ENCODE measurements at regions not wholly inside any gene's neighbourhood (a gene's known extent, or its start where the extent isn't known, plus 50 kb on each side); places are given as distances from the start of the nearest gene placed in this dataset.

DNA sequence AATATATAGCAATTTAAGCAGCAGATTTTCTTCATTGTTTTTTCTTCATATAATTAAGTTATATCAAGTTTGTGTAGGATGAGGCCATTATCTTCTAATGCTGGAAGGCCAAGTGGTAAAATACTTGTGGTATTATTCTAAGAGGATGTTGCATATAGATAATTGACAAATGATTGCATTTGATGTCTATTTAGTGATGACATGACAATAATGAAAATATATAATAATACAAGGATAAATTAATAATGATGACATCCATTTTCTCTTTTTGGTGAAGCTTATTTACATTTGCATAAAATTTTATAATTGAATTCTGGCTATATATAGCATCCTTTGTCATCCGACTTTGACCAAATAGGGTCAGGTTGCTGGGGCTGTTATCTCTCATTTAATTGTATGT, 195.4 kb upstream of the KCNJ16 start:
- Mint-ChIP-seq H3K36me3 (ENCODE audit: low read depth, unreplicated experiment) (no peaks in the 10 kb centered on the region), H3K4me1 (ENCODE audit: low read depth, unreplicated experiment) (peaks cover 4% of the 10 kb centered on the region), H3K27ac (ENCODE audit: unreplicated experiment) (no peak overlapping the region), H3K4me3 (ENCODE audit: unreplicated experiment) (no peak overlapping the region), H3K9me3 (ENCODE audit: unreplicated experiment) (no peaks in the 10 kb centered on the region), H3K27me3 (ENCODE audit: low read depth, unreplicated experiment) (no peaks in the 10 kb centered on the region)
- TF ChIP-seq, protein P1, sequence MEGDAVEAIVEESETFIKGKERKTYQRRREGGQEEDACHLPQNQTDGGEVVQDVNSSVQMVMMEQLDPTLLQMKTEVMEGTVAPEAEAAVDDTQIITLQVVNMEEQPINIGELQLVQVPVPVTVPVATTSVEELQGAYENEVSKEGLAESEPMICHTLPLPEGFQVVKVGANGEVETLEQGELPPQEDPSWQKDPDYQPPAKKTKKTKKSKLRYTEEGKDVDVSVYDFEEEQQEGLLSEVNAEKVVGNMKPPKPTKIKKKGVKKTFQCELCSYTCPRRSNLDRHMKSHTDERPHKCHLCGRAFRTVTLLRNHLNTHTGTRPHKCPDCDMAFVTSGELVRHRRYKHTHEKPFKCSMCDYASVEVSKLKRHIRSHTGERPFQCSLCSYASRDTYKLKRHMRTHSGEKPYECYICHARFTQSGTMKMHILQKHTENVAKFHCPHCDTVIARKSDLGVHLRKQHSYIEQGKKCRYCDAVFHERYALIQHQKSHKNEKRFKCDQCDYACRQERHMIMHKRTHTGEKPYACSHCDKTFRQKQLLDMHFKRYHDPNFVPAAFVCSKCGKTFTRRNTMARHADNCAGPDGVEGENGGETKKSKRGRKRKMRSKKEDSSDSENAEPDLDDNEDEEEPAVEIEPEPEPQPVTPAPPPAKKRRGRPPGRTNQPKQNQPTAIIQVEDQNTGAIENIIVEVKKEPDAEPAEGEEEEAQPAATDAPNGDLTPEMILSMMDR (IDR thresholded peaks at IDR 0.05; ENCODE audit: insufficient read depth, low read depth, low read length): no peak
- TF ChIP-seq EZH2 (IDR thresholded peaks at IDR 0.05; ENCODE audit: insufficient read depth, low read length): no peak
- Histone ChIP-seq H3K27ac (ENCODE audit: low read depth, low read length) (no peak overlapping the region), H4K20me1 (ENCODE audit: insufficient read depth, low read length) (no peaks in the 10 kb centered on the region), H3K79me2 (ENCODE audit: insufficient read depth, low read length) (no peaks in the 10 kb centered on the region), H2AFZ (ENCODE audit: low read depth, low read length) (no peak overlapping the region), H3K4me3 (ENCODE audit: insufficient read depth, low read depth, low read length) (no peak overlapping the region), H3K4me2 (ENCODE audit: low read length) (no peak overlapping the region), H3K9me3 (ENCODE audit: insufficient read depth, low read depth, low read length) (no peaks in the 10 kb centered on the region), H3K4me1 (ENCODE audit: insufficient read depth, low read length) (peaks cover 3% of the 10 kb centered on the region), H3K27me3 (ENCODE audit: insufficient read depth, low read length) (no peaks in the 10 kb centered on the region), H3K36me3 (ENCODE audit: insufficient read depth, low read length) (no peaks in the 10 kb centered on the region), H3K9ac (ENCODE audit: low read length) (no peak overlapping the region)
- DNase-seq (ENCODE audit: low read depth) (no peak), FAIRE-seq (no peak)

DNA sequence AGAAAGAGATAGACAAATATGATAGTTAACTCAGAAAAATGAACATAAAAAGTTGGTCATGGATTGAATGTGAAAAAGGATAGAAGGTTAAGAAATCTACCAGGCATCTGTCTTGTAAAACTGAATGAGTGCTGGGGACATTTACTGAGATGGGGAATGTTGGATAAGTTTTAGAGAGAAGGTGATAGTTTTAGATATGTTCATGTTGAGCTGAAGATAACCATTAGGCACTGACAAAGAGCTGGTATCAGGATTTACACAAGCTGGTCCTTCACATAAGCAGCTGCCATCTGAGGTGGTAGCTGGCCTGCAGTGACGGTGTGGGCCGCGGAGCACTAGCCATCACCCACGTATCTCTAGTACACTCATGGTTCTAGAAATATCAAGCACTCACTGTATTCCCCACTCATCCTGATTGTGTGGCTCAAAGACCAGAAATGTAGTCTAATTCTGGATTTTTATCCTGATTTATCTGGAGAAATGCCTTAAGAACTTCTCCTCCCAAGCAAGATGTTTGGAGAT, 194.4 kb upstream of the KCNJ16 start:
- DNase-seq (ENCODE audit: low read depth) (no peak), FAIRE-seq (no peak)
- Mint-ChIP-seq H3K36me3 (ENCODE audit: low read depth, unreplicated experiment) (no peaks in the 10 kb centered on the region), H3K27ac (ENCODE audit: unreplicated experiment) (no peak overlapping the region), H3K9me3 (ENCODE audit: unreplicated experiment) (no peaks in the 10 kb centered on the region), H3K4me1 (ENCODE audit: low read depth, unreplicated experiment) (no peaks in the 10 kb centered on the region), H3K4me3 (ENCODE audit: unreplicated experiment) (no peak overlapping the region), H3K27me3 (ENCODE audit: low read depth, unreplicated experiment) (no peaks in the 10 kb centered on the region)
- no peaks in the 10 kb centered on the region for H3K27me3 ChIP-seq (ENCODE audit: insufficient read depth, low read length)
- no peak overlapping the region for H2AFZ ChIP-seq (ENCODE audit: low read depth, low read length)
- no peaks in the 10 kb centered on the region for H3K79me2 ChIP-seq (ENCODE audit: insufficient read depth, low read length)
- no peak for TF ChIP-seq EZH2 (IDR thresholded peaks at IDR 0.05; ENCODE audit: insufficient read depth, low read length)
- TF ChIP-seq, protein P1 (IDR thresholded peaks at IDR 0.05; ENCODE audit: insufficient read depth, low read depth, low read length): no peak
- no peak overlapping the region for H3K4me3 ChIP-seq (ENCODE audit: insufficient read depth, low read depth, low read length)
- H3K4me1 ChIP-seq (ENCODE audit: insufficient read depth, low read length): peaks cover 3% of the 10 kb centered on the region
- H3K36me3 ChIP-seq (ENCODE audit: insufficient read depth, low read length): no peaks in the 10 kb centered on the region
- H3K9ac ChIP-seq (ENCODE audit: low read length): no peak overlapping the region
- no peaks in the 10 kb centered on the region for H3K9me3 ChIP-seq (ENCODE audit: insufficient read depth, low read depth, low read length)
- H3K27ac ChIP-seq (ENCODE audit: low read depth, low read length): no peak overlapping the region
- no peak overlapping the region for H3K4me2 ChIP-seq (ENCODE audit: low read length)
- H4K20me1 ChIP-seq (ENCODE audit: insufficient read depth, low read length): no peaks in the 10 kb centered on the region

DNA sequence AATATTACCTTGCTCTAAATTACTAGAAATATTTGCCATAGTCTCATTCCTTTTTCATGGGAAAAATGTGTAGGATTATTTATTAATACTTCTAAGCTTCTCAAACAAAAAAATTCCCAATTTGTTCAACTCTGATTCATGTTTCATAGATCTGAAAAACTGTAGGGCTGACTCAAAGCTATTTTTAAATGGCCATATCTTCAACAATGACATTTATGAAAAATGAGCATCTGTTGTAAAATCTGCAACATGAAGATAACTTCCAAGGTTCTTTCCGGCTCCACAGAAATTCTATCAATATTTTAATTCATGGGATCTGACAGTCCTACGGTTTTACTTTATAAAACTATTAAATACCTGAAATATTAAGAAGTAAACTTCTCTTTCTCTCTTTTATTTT, 192.7 kb upstream of the KCNJ16 start:
- DNase-seq (ENCODE audit: low read depth): peak; percentile 29
- Mint-ChIP-seq H3K4me1 (ENCODE audit: low read depth, unreplicated experiment) (no peaks in the 10 kb centered on the region), H3K27ac (ENCODE audit: unreplicated experiment) (no peak overlapping the region), H3K4me3 (ENCODE audit: unreplicated experiment) (no peak overlapping the region), H3K27me3 (ENCODE audit: low read depth, unreplicated experiment) (no peaks in the 10 kb centered on the region), H3K36me3 (ENCODE audit: low read depth, unreplicated experiment) (no peaks in the 10 kb centered on the region), H3K9me3 (ENCODE audit: unreplicated experiment) (no peaks in the 10 kb centered on the region)
- Histone ChIP-seq H3K36me3 (ENCODE audit: insufficient read depth, low read length) (no peaks in the 10 kb centered on the region), H3K4me3 (ENCODE audit: insufficient read depth, low read depth, low read length) (no peak overlapping the region), H3K9me3 (ENCODE audit: insufficient read depth, low read depth, low read length) (no peaks in the 10 kb centered on the region), H3K9ac (ENCODE audit: low read length) (no peak overlapping the region), H3K4me1 (ENCODE audit: insufficient read depth, low read length) (peaks cover 3% of the 10 kb centered on the region), H3K79me2 (ENCODE audit: insufficient read depth, low read length) (no peaks in the 10 kb centered on the region), H3K27me3 (ENCODE audit: insufficient read depth, low read length) (no peaks in the 10 kb centered on the region), H4K20me1 (ENCODE audit: insufficient read depth, low read length) (no peaks in the 10 kb centered on the region), H3K4me2 (ENCODE audit: low read length) (no peak overlapping the region), H2AFZ (ENCODE audit: low read depth, low read length) (no peak overlapping the region), H3K27ac (ENCODE audit: low read depth, low read length) (no peak overlapping the region)
- no peak for TF ChIP-seq EZH2 (IDR thresholded peaks at IDR 0.05; ENCODE audit: insufficient read depth, low read length)
- TF ChIP-seq, protein P1 (IDR thresholded peaks at IDR 0.05; ENCODE audit: insufficient read depth, low read depth, low read length): no peak
- no peak for FAIRE-seq

All from astrocyte (in vitro differentiated cells and primary cell).